ENCODE measurements at regions not wholly inside any gene's neighbourhood (a gene's known extent, or its start where the extent isn't known, plus 50 kb on each side); places are given as distances from the start of the nearest gene placed in this dataset.

DNA sequence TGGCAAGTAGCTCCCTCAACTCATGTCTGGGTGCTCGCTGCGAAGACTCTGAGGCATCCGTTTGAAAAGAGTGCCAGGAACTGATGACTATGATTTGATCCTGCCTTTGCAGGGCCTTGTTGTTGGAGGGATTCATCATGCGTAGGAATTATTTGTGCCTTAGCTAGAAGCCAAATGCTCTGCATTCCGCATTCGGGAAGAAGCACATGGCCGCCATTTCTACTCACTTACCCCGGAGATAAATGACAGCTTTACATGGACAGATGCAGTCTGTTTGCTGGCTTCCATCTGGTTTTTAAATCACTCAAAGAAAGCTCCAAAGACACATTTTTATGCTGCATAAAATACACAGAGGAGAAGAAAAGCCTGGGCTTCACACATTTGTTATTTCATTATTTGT lies 363.3 kb upstream of the CDH4 start:
- DNase-seq: no peak

DNA sequence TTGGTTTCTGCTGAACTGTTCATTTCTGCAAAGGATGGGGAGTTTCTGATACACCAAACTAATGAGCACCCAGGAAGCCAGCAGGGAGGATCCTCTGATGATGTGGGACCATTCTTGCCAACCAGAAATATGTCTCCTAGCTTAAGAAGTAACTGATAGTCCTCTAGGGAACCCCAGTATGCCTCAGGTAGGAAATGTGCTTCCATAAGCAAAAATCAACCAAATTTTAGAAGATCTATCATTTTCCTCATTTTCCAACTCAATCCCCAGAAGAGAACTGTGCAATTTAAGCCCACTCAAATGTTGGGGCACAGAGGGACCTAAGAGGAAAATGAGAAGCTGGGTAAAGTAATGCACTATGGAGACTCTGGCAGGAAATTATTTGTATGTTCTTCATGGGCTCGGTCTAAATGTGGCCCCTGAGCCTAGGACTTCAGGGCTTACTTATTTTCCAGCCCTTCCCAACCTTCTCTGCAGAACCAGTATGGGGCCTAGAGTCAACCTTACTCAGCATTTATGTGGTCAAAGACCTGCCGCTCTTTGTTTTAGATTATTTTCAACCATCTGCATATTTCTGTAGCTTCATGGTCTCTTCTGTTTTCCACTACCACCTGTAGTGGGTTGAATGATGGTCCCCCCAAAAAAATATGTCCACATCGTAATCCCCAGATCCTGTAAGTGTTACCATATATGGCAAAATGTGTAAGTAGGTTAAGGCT lies 359.8 kb upstream of the CDH4 start:
- DNase-seq: no peak

DNA sequence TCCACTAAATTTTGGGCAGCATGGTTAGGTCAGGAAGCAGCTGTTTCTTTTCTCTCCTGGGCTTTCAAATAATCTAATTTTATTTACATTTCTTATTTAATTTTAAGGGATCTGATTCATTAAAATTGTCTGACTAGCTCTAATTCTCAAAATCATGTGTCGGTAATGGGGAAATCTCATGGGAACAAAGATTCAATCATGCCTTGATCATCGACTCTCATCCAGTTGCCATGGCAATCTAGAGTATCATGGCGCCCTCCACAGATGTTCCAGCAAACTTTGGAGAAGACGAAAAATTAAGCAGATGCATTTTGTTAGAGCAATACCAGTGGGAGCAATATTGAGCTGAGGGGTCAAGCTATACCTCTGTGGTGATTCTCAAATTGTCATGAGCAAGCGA lies 358.0 kb upstream of the CDH4 start:
- no peak for DNase-seq

DNA sequence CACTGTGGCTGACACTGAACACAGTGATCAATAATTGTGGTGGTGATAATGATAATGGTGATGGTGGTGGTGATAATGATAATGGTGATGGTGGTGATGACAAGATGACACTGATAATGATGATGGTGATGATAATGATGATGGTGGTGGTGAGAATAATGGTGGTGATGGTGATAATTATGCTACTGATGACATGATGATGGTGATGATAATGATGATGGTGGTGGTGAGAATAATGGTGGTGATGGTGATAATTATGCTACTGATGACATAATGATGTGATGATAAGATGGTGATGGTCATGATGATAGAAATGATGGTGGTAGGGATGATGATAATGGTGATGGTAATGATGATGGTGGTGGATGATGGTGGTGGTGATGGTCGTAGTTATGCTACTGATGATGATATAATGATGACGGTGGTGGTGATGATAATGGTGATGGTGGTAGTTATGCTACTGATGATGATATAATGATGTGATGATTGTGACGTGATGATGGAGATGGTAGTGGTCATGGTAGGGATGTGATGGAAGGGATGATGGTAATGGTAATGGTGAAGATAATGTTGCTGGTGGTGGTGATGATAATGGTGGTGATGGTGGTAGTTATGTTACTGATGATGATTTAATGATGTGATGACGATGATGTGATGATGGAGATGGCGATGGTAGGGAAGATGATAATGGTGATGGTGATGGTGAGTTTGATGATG lies 356.5 kb upstream of the CDH4 start:
- no peak for DNase-seq

DNA sequence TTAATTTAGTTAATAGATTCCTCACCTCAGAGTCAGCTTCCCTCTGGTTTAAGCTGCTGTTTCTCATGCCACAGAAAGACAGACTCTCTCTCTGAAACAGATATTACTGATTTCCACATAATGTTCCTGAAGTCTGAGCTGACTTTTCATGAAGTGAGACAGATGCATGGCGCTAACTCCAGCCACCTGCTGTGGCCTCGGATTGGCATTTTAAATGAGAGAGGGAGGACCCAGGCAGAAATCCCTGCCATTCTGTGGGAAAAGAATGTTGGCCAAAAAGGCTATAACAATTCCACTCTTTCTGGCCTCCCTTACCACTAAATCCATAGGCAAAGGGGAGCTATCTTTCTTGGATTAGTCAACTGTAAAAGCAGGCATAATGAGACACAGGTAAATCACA lies 354.1 kb upstream of the CDH4 start:
- DNase-seq: no peak

DNA sequence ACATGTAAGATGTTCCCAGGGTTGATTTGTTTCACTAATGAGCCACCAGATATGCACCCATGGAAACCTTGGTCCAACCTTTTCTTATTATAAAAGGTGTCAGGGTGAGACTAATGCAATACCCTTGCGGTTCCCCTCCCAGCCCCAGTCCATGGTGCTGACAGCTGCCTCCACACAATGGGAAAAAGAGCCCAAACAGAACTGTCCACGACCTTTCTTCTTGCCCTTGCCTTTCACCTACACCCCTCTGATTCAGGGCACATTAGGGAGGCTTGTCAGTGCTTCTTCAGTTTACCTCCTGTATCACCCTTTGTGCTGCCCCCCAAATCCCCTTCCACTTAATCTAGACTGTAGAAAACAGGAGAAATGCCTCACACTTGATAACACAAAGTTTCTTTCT lies 352.7 kb upstream of the CDH4 start:
- DNase-seq: no peak

DNA sequence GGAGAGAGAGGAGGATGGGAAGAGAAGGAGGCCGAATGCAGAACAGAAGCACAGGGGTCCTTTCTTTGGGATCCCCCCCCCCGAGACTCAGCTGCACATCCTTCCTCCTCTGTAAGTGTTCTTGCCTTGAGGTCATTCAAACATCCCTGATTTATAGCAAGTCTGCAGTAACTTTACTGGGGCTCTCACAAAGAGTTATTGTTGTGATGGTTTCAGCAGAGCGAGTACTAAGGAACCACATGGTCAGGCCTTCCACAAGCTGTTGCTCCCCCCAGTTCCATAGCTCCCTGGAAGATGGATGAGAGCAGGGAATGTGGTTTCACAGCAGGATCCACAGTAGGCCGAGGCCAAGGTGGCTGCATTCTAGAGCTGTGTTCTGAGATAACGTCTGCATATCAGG lies 351.4 kb upstream of the CDH4 start:
- no peak for DNase-seq

DNA sequence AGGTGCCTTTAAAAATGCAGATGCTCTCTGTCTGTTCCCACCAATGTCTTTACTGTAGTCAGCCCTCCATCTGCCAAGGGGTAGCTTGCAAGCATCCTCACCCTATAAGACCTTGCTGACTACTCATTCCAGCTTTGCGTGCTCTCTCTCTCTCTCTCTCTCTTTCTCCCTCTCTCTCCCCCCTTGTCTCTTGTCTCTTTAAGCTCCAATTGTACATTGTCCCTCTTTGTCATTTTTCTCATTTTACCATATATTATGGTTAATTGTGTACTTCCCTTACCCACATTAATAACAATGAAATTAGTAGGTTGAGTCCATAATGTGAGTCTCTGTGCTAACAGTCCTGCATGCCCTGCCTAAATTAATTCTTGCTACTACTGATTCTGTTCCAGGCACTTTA lies 350.2 kb upstream of the CDH4 start:
- no peak for DNase-seq

DNA sequence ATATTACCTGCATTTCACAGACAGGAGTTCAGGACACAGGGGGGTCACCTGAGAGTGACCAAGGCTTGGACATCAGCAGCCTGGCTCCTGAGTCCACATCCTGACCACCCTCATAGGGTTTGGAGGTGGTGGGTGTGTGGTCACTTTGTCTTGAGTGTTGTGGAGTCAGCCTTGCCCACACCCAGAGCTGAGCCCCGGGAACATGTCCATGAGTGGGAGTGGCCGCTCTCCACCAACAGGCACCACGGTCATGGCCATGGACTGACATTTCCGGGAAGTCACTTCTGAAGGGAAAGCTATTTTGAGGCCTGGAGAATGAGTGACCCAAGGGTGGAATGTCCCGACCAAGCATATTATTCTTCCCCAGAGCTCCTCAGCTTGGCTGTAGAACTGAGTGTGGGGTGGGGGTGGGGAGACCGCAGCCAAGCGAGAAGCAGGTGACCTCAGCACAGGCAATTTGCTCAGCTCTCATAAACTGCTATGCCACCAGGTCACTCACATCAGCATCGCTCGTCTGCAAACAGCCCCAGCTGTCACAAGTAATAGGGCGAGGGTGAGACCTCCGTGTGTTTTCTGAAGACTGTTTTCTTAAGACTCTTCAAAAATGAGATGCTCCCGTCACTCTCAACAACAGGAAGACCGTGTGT lies 348.6 kb upstream of the CDH4 start:
- no peak for DNase-seq

DNA sequence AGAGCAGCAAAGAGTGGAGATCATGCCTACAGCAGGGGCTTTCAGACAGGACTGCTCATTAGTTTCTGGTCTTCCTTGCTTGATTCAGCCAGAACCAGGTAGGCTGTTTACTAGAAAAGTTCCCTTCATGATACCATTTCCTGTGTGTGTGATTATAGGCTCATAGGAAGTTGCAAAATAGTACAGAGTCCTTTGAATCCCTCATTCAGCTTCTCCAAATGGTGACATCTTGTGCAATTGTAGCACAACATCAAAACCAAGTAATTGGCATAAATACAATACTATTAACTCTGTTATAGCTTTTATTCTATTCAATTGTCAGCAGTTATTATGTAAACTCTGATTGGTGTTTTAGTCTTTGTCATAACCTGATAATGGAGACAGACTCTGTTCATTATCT lies 347.3 kb upstream of the CDH4 start:
- no peak for DNase-seq

DNA sequence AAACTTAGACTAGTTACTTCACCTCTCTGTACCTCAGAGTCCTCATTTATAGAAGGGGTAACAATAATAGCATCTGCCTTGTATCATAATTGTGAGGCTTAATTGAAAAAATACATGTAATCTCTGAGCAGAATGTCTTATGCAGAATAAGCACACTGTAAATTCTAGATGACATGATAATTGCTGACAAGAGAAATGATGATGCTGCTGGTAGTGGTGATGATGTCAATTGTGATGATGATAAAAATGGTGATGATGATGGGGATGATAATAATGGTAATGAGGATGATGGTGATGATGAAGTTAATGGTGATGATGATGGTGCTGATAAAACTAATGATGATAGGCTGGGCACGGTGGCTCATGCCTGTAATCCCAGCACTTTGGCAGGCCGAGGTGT lies 346.1 kb upstream of the CDH4 start:
- no peak for DNase-seq

DNA sequence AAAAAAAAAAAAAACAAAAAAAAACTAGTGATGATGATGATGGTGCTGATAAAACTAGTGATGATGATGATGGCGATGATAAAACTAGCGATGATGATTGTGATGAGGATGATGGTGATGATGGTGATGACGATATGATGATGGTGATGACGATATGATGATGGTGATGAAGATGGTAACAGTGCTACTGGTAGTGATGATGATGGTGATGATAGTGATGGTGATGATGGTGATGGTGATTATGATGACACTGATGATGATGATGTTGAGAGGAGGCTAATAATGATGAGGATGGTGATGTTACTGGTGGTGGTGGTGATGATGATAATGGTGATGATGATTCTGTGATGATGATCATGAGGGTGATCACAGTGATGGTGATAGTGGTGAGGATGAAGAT lies 345.5 kb upstream of the CDH4 start:
- no peak for DNase-seq

DNA sequence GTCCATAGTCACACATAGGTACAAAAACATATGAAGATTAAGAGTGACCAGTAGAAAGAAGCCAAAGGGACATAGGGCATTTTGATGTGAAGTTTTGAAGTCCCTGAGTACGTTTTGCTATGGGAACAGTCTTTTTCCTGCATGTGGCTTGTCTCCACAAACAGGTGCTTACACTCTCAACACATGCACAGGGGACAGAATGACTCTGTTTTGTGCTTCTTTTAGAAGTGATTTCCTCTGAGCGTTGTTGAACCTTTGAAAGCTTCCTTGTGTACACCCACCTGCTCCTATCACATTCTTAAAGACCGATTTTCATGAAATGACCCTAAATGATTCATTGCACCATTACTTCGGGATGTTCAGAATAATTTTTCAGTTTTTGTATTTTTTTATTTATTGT lies 338.8 kb upstream of the CDH4 start:
- DNase-seq: no peak

DNA sequence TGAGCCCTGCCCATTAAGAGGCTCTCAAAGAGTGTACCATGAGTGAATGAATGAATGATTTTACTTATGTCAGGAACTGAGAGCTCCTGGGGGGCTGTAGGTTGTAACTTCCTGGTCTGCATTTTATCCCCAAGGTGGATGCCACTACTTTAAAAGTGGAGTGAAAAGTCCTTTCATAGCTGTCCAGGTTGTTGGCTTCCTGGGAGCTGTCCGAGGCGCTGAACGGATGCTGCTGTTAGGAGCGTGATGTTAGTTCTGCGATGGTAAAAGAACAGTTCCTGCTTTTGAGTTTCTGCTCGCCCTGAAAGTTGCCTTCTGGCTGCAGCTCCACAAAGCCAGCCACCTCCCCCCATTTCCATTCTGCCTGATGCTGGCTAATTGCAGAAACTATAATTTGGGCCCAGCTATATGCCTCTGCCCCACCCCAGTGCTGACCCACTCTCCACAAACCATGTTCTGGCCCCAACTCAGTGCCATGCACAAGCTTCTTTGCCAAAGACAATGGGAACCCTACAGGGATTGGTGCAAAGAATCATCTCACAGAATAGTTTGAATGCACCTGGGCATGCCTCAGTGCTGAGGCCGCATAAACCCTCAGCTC lies 330.9 kb upstream of the CDH4 start:
- DNase-seq: no peak

DNA sequence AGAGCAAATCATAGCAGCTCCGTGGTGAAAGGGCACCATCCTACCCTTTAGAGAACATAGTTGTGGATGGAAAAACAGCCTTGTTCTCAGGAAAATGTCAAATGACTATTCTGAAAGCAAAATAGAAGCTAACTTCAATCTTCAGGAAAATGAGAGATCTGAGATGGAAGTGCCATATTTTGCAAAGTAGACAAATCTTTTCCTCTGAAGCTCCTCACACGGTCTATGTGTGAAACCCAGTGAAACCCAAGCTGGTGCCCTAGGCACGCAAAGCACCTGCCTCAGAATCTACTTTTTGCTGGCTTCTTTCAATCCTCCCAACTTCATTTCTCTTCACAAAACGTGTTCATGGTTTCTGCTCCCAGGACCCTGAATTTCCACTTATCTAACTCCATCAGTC lies 325.2 kb upstream of the CDH4 start:
- no peak for DNase-seq

DNA sequence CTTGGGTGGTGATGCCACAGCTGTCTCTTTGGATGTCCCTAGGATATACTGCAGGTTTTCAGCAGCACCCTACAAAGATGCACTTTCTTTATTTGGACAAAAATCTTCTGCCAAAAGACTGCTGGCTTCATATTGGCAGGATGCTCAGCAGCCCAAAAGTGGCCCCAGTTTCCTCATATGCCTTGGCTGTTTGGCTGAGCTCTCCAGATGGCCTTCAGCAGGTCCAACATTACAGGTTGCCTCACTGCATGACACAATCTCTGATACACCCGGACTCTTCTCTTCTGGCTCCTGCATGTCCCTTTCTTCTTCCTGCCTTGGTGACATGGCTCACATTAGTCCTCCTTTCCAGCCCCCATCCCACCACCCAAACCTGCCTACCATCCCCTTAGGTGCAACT lies 323.7 kb upstream of the CDH4 start:
- DNase-seq: no peak

DNA sequence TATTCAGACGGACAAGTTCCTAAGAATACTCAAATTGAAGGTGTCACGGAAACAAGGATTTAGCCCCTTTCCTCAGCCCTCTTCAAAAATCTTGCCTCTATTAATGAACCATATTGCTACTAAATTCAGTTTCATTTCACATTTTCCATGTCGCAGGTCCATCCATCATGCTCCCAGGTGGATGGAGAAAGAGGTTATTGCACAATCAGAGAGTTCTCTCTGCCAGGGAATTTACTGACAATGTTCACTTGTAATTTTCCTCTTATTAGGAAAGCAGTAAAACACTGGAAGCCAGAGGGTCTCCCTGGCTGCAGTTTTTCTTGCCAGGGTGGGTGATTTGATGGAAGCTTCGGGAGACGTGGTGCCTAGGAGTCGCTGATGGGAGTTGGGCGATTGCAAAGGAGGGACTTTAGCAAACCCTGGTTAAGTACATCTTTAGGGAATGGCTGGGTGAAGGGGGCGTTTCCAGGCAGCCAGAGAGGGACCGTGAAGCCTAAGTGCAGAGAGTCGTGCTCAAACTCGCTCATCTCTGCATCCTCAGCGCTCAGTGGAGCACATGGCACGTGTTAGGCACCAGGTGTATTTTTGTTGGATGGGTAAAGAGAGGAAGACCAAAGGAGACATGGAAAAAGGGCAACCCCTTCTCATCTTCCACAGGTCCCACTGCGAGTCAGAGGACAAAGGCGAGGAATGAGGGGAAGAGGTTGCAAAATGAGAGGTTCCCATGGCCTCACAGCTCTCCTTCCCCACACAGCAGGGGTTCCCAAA lies 321.9 kb upstream of the CDH4 start:
- DNase-seq: no peak

DNA sequence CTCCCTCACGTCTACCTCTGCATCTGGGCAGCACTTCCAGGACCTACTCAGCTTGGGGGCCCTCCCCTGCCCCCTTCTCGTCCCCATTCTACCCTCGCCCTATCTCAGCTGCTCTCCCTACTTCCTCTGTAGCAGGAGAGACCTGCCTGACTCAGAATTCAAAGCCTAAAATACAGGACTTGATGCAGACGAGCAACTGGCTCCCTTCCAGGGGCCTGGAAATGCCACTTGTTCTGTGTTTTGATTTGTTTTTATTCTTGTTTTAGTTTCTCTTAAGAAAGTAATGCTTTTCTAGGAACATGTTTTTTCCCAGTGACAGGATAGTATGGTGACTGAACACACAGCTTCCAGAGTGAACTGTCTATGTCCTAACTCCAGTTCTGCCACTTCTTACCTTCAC lies 320.4 kb upstream of the CDH4 start:
- DNase-seq: no peak

DNA sequence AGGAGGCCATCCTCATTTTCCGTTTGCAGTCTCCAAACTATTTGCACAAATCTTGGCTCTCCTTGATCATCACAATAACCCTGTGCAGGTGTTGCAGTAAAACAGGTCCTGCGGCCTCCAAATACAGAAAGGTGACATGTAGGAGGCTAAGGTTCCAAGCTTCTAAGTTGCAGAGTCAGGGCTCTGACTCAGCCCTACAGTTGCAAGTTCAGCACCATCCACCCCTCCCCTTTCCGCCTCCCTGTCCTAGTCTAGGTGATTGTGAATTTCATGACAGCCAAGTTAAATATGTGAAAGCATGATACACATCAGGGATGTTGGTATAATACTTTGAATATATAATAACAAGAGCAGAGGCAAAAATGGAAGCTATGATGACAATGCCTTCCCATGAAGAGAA lies 317.3 kb upstream of the CDH4 start:
- DNase-seq: no peak

DNA sequence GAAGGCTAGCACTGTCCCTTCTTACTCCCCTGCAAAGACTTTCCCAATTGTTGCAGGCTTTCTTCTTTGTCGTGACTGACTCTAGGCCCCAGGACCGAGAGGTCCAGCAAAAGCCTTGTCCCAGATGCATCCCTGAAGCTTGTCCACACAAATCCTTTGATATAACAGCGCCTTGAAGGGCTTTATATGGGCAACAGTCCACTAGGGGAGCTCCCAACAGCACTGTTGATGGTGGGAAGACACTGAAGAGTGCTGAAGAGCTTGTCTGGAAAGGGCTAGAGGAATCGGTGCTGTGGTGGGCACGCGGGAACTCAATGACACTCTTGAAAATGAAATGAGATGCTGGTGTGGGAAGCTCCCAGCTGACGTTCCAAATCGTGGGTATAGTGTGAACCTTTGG lies 316.1 kb upstream of the CDH4 start:
- no peak for DNase-seq

DNA sequence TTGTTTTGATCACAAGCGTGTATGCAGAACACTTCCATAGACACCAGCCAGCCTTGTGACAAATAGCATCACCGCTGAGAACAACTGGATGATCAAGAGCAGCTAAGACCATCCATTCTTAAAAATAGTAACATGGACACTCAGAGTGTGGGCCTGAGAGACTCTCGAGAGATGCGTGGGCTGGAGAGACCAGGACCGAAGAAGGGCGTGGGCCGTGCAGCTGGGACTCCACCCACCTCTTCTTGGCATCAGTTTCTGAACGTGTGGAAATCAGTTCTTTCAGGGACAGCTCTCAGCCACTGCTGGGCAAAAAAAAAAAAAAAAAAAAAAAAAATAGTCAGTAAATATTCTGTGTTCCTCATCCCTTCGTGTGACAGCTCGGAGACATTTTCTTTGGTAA lies 314.5 kb upstream of the CDH4 start:
- no peak for DNase-seq

DNA sequence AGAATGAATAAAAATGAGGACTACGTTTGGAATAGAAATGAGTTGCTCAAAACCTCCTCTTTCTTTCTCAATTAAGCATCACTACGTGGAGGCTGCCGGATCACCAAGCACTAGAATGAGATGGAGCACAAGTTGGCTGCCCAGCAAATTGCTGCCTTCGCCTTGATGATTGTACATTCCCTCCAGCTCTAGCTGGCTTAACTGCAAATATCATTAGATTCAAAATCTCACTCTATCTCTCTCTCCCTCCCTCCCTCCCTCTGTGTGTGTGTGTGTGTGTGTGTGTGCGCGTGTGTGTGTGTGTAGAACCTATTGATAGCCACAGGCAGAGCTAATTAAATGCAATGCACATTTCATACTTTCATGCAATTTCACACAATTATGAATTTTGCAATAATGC lies 310.7 kb upstream of the CDH4 start:
- DNase-seq: no peak

DNA sequence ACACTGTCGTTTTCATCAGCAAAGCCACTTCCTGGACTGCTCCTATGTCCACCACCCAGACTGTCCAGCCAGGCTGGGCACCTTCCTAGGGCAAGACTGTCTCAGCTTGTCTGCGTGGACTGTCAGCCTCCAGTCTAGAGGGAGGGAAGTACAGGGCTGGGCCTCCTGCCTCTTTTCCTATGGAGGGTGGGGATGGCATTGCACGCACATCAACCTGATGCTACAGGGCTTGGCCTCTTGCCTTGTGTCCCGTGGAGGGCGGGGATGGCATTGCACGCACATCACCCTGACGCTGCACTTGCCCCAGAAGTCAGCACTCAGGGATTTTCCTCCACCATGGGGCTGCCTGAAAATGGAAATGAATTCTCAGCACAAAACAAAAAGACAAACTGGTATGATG lies 304.2 kb upstream of the CDH4 start:
- DNase-seq: no peak
